ENCODE measurements at regions not wholly inside any gene's neighbourhood (a gene's known extent, or its start where the extent isn't known, plus 50 kb on each side); places are given as distances from the start of the nearest gene placed in this dataset.

DNA sequence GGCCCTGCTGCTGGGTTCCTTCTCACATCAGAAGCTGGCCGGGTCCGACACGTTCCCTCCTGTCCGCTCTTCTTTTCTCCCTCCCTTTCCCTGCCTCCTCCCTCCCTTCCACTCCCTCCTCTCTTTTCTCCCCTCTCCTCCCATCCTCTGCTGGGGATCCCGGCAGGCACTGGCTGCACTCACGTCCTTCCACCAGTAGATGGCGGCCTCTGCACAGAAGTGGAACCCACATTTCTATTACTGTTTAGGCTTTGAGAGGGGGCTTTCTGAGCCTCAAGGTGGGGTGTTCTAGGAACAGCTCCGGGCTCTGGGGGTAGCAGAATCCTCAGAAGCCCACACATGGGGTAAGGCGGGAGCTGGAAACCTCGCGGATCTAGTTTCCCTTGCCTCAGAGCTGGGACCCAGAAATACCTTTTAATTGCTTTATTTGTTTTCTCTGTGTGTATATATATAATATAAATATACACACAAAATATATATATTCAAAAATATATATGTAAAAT lies 294.2 kb downstream of the ZNF536 start:
- Histone ChIP-seq H3K4me1 (ENCODE audit: insufficient read depth, low read length) (no peaks in the 10 kb centered on the region), H2AFZ (ENCODE audit: low read length) (no peak overlapping the region), H3K27me3 (ENCODE audit: insufficient read depth, low read length) (peaks cover 5% of the 10 kb centered on the region), H3K36me3 (ENCODE audit: insufficient read depth, low read length) (no peaks in the 10 kb centered on the region), H3K4me3 (ENCODE audit: insufficient read depth, low read length) (no peak overlapping the region), H3K27ac (ENCODE audit: low read depth, low read length) (no peak overlapping the region), H4K20me1 (ENCODE audit: insufficient read depth, low read length) (no peaks in the 10 kb centered on the region), H3K4me2 (ENCODE audit: insufficient read depth, low read length) (no peak overlapping the region), H3K9me3 (ENCODE audit: low read depth, low read length) (no peaks in the 10 kb centered on the region), H3K79me2 (ENCODE audit: insufficient read depth, low read length) (no peaks in the 10 kb centered on the region)
- TF ChIP-seq, protein P1, sequence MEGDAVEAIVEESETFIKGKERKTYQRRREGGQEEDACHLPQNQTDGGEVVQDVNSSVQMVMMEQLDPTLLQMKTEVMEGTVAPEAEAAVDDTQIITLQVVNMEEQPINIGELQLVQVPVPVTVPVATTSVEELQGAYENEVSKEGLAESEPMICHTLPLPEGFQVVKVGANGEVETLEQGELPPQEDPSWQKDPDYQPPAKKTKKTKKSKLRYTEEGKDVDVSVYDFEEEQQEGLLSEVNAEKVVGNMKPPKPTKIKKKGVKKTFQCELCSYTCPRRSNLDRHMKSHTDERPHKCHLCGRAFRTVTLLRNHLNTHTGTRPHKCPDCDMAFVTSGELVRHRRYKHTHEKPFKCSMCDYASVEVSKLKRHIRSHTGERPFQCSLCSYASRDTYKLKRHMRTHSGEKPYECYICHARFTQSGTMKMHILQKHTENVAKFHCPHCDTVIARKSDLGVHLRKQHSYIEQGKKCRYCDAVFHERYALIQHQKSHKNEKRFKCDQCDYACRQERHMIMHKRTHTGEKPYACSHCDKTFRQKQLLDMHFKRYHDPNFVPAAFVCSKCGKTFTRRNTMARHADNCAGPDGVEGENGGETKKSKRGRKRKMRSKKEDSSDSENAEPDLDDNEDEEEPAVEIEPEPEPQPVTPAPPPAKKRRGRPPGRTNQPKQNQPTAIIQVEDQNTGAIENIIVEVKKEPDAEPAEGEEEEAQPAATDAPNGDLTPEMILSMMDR (IDR thresholded peaks at IDR 0.05; ENCODE audit: extremely low read depth, low read depth, low read length), result peak; percentile 94
- DNase-seq (ENCODE audit: insufficient read length, low spot score, missing footprints), result no peak

GRCh38 chr19:30665449-30665848 lies 293.3 kb downstream of the ZNF536 start:
- no peaks in the 10 kb centered on the region for H3K36me3 ChIP-seq (ENCODE audit: insufficient read depth, low read length)

GRCh38 chr19:30663611-30664174 lies 291.5 kb downstream of the ZNF536 start:
- H3K4me2 ChIP-seq (ENCODE audit: insufficient read depth, low read length), result no peak overlapping the region
- H2AFZ ChIP-seq (ENCODE audit: low read length), result no peak overlapping the region
- TF ChIP-seq, protein P1 (IDR thresholded peaks at IDR 0.05; ENCODE audit: extremely low read depth, low read depth, low read length), result no peak
- DNase-seq (ENCODE audit: insufficient read length, low spot score, missing footprints), result no peak
- no peaks in the 10 kb centered on the region for H3K4me1 ChIP-seq (ENCODE audit: insufficient read depth, low read length)
- H3K36me3 ChIP-seq (ENCODE audit: insufficient read depth, low read length), result no peaks in the 10 kb centered on the region
- H4K20me1 ChIP-seq (ENCODE audit: insufficient read depth, low read length), result no peaks in the 10 kb centered on the region
- no peak overlapping the region for H3K4me3 ChIP-seq (ENCODE audit: insufficient read depth, low read length)
- peaks cover 5% of the 10 kb centered on the region for H3K27me3 ChIP-seq (ENCODE audit: insufficient read depth, low read length)
- no peaks in the 10 kb centered on the region for H3K9me3 ChIP-seq (ENCODE audit: low read depth, low read length)
- H3K27ac ChIP-seq (ENCODE audit: low read depth, low read length), result no peak overlapping the region
- H3K79me2 ChIP-seq (ENCODE audit: insufficient read depth, low read length), result no peaks in the 10 kb centered on the region

More at GRCh38 chr19:30665449-30665848, 293.3 kb downstream of the ZNF536 start:
- Histone ChIP-seq H3K4me2 (ENCODE audit: insufficient read depth, low read length) (no peak overlapping the region), H3K27ac (ENCODE audit: low read depth, low read length) (no peak overlapping the region), H3K4me1 (ENCODE audit: insufficient read depth, low read length) (no peaks in the 10 kb centered on the region), H3K79me2 (ENCODE audit: insufficient read depth, low read length) (no peaks in the 10 kb centered on the region), H3K27me3 (ENCODE audit: insufficient read depth, low read length) (peaks cover 5% of the 10 kb centered on the region), H3K9me3 (ENCODE audit: low read depth, low read length) (no peaks in the 10 kb centered on the region), H3K4me3 (ENCODE audit: insufficient read depth, low read length) (no peak overlapping the region), H2AFZ (ENCODE audit: low read length) (no peak overlapping the region), H4K20me1 (ENCODE audit: insufficient read depth, low read length) (no peaks in the 10 kb centered on the region)
- no peak for DNase-seq (ENCODE audit: insufficient read length, low spot score, missing footprints)
- TF ChIP-seq, protein P1 (IDR thresholded peaks at IDR 0.05; ENCODE audit: extremely low read depth, low read depth, low read length), result no peak

DNA sequence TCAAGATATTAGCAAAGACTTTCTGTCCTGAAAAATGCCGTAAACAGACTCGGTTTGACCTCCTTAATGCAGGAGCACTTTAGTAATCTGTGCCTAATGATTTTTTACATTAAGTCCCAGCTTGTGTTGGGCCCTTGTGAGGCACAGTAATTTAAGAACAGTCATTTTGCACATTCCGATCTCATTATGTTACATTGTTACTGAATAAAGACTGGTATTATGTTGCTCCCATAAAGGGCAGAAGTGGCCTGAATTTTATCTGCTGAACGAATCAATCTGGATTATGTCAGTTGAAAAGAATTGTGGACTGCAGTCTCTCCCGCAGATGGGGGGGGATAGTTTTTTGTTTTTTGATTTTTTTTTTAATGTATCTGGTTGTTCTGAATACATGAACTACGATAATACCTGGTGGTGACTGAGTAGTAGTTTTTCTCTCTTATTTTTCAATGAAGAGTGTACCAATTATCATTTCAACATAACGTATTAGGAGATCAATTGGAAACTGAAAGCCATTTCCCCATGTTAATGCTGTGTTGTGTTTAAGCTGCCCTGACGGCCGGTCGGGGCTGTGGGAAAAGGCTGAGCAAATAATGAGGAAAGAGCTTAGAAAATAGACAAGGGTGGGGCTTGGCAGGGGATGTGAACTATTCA lies 290.2 kb downstream of the ZNF536 start:
- Histone ChIP-seq H3K9me3 (ENCODE audit: low read depth, low read length) (no peaks in the 10 kb centered on the region), H3K4me3 (ENCODE audit: insufficient read depth, low read length) (no peak overlapping the region), H3K27ac (ENCODE audit: low read depth, low read length) (no peak overlapping the region), H3K4me2 (ENCODE audit: insufficient read depth, low read length) (peak overlapping the region; percentile 1), H3K79me2 (ENCODE audit: insufficient read depth, low read length) (no peaks in the 10 kb centered on the region), H3K36me3 (ENCODE audit: insufficient read depth, low read length) (no peaks in the 10 kb centered on the region), H2AFZ (ENCODE audit: low read length) (no peak overlapping the region), H4K20me1 (ENCODE audit: insufficient read depth, low read length) (no peaks in the 10 kb centered on the region), H3K27me3 (ENCODE audit: insufficient read depth, low read length) (peaks cover 5% of the 10 kb centered on the region), H3K4me1 (ENCODE audit: insufficient read depth, low read length) (no peaks in the 10 kb centered on the region)
- no peak for DNase-seq (ENCODE audit: insufficient read length, low spot score, missing footprints)
- TF ChIP-seq, protein P1 (IDR thresholded peaks at IDR 0.05; ENCODE audit: extremely low read depth, low read depth, low read length), result no peak
